ENCODE measurements at regions not wholly inside any gene's neighbourhood (a gene's known extent, or its start where the extent isn't known, plus 50 kb on each side); places are given as distances from the start of the nearest gene placed in this dataset.

DNA sequence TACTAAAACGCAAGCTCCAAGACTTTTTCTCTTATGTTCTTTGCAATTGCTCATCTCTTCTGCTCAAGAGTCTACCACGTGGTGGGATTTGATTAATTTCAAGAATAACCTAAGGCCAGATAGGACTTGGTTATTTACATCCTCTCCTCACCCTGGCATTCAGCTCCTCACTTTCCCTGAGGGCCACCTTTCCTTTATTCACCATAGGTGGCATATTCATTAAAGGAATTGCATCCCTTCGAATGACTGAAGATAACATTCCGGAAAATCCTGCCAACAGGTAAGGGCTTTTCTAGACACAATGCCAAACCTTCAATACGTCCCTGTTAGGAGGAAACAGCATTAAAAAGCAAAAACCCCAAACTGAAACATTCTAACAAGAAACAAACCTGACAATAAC, 220.0 kb upstream of the KBTBD8 start:
- H3K27ac ChIP-seq: no peak overlapping the region
- TF ChIP-seq, protein P1, sequence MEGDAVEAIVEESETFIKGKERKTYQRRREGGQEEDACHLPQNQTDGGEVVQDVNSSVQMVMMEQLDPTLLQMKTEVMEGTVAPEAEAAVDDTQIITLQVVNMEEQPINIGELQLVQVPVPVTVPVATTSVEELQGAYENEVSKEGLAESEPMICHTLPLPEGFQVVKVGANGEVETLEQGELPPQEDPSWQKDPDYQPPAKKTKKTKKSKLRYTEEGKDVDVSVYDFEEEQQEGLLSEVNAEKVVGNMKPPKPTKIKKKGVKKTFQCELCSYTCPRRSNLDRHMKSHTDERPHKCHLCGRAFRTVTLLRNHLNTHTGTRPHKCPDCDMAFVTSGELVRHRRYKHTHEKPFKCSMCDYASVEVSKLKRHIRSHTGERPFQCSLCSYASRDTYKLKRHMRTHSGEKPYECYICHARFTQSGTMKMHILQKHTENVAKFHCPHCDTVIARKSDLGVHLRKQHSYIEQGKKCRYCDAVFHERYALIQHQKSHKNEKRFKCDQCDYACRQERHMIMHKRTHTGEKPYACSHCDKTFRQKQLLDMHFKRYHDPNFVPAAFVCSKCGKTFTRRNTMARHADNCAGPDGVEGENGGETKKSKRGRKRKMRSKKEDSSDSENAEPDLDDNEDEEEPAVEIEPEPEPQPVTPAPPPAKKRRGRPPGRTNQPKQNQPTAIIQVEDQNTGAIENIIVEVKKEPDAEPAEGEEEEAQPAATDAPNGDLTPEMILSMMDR (conservative IDR thresholded peaks at IDR 0.05): no peak

DNA sequence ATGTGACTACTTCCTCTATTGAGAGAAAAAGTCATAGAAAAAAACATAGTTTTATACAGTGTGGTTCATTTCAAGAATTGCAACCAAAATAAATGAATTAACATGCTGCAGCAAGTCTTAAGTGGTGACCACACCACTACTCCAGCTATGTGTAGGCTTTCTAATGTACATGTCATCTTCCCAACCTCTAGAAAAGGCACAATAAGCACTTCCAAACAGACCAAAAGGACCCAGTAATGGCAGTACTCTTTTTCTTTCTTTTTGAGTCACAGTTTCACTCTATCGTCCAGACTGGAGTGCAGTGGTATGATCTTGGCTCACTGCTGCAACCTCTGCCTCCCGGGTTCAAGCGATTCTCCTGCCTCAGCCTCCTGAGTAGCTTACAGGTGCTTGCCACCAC, 219.3 kb upstream of the KBTBD8 start:
- TF ChIP-seq, protein P1 (conservative IDR thresholded peaks at IDR 0.05): no peak
- no peak overlapping the region for H3K27ac ChIP-seq

DNA sequence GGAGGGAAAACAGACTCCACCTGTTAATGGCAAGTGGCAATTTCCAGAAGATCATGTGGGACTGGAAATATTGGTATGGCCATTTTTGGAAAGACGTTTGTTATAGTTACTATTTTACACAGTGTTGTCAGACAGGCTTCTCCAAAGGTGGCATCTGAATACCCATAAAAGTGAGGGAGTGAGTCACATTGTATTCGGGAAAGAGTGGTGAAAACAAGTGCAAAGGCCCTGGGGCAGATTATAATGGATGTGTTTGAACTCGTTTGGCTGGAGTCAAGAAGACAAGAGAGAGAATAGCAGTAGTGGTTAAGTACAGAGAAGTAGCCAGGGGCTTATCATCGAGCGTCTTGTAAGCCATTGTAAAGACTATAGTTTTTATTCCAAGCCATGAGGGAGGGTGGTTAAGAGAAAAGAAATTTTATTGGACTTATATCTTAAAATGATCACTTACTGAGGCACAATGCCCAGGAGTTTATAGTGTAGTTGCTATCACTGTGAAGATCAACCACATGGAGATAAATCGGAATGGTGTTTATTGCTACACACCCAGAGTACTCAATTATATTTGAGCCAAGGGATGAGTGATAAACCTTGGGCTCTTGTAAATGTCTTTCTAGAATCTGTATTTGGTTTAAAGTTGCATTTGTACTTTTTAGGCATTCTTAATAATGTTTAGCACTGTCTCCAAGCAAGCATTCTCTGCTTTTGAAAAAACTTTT, 212.8 kb upstream of the KBTBD8 start:
- peak overlapping the region; percentile 1; the same call in 1 of the 2 replicates for H3K27ac ChIP-seq
- TF ChIP-seq, protein P1 (conservative IDR thresholded peaks at IDR 0.05): no peak

DNA sequence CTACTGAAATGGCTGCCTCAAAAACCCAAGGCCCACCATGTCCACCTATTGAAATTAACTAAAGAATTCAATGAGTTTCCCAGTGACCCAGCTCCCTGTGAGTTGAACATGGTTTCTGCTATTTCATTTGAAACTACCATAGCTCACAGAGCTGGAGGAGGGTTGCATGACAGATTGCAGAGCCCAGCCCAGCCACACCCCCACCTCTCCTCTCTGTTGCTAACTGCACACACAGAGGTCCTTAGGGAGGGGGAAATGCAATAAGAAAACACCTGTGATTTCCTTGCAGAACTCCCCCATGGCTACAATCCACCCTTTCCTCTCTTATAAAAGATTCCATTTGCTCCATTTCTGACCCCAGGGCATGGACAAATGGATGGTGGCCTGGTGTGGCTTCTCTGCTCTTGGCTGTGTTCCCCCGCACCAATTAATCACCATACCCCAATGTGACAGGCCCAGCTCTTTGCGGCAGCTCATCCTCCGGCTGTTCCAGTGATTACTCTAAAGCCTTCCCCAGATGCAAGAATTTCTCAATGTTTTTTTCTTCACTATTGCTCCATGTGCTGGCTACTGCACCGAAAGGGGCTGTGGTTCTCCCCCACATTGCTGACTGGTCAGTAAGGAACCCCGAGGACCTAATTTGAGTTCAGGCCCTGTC, 208.4 kb upstream of the KBTBD8 start:
- TF ChIP-seq, protein P1 (conservative IDR thresholded peaks at IDR 0.05): no peak
- H3K27ac ChIP-seq: no peak overlapping the region

DNA sequence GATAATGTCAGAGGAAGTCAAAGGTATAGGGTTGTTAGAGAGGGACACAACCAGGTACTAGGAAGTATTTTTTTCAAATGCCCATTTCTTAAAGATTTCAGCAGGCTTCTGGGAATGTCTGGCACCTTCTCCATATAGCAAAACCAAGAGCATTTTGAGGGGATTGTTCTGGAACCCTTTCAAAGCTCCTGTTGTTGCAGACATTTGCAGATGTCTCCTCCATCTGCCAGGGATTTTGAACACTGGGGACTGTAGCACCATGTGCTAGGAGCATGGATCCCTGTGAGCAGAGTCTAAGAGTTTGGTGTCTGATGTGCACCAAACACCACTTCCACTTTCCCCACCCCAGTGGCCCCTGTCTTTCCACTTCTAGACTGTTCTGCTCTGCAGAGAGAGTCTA, 206.0 kb upstream of the KBTBD8 start:
- H3K27ac ChIP-seq: no peak overlapping the region
- TF ChIP-seq, protein P1 (conservative IDR thresholded peaks at IDR 0.05): no peak

DNA sequence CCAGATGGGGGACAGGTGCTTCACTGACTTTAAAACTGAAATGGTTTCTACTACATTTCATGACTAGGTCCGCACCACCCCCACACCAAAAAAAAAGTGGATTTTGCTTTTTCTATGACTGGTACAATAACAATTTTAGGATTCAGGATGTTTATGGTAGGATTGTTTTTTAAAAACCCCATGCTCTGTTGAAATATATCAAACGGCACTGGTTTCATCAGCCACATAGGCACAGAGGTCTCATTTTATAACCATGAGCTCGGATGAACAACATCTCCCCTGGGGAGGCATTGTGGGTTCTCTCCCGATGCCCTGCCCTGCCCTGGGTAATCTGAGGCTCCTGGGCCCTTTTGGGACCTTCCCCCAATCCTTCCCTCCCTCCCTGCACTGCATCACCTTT, 202.7 kb upstream of the KBTBD8 start:
- TF ChIP-seq, protein P1 (conservative IDR thresholded peaks at IDR 0.05): no peak

DNA sequence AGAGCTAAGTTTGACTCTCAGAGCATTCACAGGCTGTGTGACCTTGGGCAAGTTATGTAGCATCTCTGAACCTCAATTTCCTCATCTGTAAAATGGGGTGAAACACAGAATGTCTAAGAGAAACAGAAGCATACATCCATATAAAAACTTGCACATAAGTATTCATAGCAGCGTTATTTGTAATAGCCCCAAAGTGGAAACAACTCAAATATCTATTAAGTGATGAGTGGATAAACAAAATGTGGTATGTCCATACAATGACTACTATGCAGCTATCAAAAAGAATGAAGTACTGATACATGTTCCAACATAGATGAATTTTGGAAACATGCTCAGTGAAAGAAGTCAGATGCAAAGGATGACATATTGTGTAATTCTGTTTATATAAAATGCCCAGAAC, 201.8 kb upstream of the KBTBD8 start:
- no peak overlapping the region for H3K27ac ChIP-seq
- TF ChIP-seq, protein P1 (conservative IDR thresholded peaks at IDR 0.05): no peak

More for the DNA sequence above, 202.7 kb upstream of the KBTBD8 start:
- no peak overlapping the region for H3K27ac ChIP-seq

Measured in VCaP (cell line).